ENCODE measurements at regions not wholly inside any gene's neighbourhood (a gene's known extent, or its start where the extent isn't known, plus 50 kb on each side); places are given as distances from the start of the nearest gene placed in this dataset.
"Not testable (repeated sequence)": the region's sequence is repeated elsewhere in the genome, so short reads cannot be mapped to it uniquely, and the experiment has no call there.

DNA sequence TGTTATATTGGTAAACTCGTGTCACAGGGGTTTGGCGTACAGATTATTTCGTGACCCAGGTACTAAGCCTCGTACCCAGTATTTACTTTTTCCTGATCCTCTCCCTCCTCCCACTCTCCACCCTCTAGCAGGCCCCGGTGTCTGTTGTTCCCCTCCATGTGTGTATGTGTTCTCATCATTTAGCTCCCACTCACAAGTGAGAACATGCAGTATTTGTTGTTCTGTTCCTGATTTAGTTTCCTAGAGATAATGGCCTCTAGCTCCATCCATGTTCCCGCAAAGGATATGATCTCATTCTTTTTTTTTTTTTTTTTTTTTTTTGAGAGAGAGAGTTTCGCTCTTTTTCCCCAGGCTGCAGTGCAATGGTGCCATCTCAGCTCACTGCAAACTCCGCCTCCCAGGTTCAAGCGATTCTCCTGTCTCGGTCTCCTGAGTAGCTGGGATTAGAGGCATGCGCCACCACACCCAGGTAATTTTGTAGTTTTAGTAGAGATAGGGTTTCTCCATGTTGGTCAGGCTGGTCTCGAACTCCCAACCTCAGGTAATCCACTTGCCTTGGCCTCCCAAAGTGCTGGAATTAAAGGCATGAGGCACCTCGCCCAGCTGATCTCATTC lies 52.7 kb upstream of the PSAP start:
- H3K4me1 ChIP-seq (ENCODE audit: insufficient read depth); H3K27me3 ChIP-seq (ENCODE audit: insufficient read depth); DNase-seq (ENCODE audit: low spot score); H3K4me2 ChIP-seq; H3K36me3 Mint-ChIP-seq (ENCODE audit: low read depth); H3K36me3 ChIP-seq (ENCODE audit: insufficient read depth); H3K27me3 Mint-ChIP-seq (ENCODE audit: insufficient read depth, low read depth, poor library complexity); H2AFZ ChIP-seq; H3K9me3 Mint-ChIP-seq; H3K4me3 Mint-ChIP-seq; H3K4me3 ChIP-seq; H3K27ac Mint-ChIP-seq; H3K27ac ChIP-seq (ENCODE audit: low read depth); H3K9me2 ChIP-seq (ENCODE audit: insufficient read depth); H3F3A ChIP-seq (replicated peaks; ENCODE audit: low read depth); H4K20me1 ChIP-seq (replicated peaks; ENCODE audit: insufficient read depth); ATAC-seq; H3K79me2 ChIP-seq (replicated peaks; ENCODE audit: insufficient read depth); H3K4me1 Mint-ChIP-seq: not testable (repeated sequence)

GRCh38 chr10:71902351-71902750 lies 51.3 kb upstream of the PSAP start:
- no peak overlapping the region for H2AFZ ChIP-seq
- H3K27ac ChIP-seq (ENCODE audit: low read depth), result no peak overlapping the region
- peaks cover 10% of the 10 kb centered on the region for H3K27me3 Mint-ChIP-seq (ENCODE audit: insufficient read depth, low read depth, poor library complexity)
- H3K27ac Mint-ChIP-seq, result no peak overlapping the region
- H3K9me2 ChIP-seq (ENCODE audit: insufficient read depth), result no peaks in the 10 kb centered on the region
- ATAC-seq, result no peak
- no peak overlapping the region for H3K4me2 ChIP-seq
- H3K36me3 ChIP-seq (ENCODE audit: insufficient read depth), result no peaks in the 10 kb centered on the region
- no peak for TF ChIP-seq EZH2phosphoT487 (IDR thresholded peaks at IDR 0.05; ENCODE audit: unreplicated experiment)
- no peak for TF ChIP-seq CTCF (conservative IDR thresholded peaks at IDR 0.05; ENCODE audit: low read depth in 2 of 2)
- TF ChIP-seq, protein P1, sequence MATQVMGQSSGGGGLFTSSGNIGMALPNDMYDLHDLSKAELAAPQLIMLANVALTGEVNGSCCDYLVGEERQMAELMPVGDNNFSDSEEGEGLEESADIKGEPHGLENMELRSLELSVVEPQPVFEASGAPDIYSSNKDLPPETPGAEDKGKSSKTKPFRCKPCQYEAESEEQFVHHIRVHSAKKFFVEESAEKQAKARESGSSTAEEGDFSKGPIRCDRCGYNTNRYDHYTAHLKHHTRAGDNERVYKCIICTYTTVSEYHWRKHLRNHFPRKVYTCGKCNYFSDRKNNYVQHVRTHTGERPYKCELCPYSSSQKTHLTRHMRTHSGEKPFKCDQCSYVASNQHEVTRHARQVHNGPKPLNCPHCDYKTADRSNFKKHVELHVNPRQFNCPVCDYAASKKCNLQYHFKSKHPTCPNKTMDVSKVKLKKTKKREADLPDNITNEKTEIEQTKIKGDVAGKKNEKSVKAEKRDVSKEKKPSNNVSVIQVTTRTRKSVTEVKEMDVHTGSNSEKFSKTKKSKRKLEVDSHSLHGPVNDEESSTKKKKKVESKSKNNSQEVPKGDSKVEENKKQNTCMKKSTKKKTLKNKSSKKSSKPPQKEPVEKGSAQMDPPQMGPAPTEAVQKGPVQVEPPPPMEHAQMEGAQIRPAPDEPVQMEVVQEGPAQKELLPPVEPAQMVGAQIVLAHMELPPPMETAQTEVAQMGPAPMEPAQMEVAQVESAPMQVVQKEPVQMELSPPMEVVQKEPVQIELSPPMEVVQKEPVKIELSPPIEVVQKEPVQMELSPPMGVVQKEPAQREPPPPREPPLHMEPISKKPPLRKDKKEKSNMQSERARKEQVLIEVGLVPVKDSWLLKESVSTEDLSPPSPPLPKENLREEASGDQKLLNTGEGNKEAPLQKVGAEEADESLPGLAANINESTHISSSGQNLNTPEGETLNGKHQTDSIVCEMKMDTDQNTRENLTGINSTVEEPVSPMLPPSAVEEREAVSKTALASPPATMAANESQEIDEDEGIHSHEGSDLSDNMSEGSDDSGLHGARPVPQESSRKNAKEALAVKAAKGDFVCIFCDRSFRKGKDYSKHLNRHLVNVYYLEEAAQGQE (IDR thresholded peaks at IDR 0.05; ENCODE audit: unreplicated experiment), result no peak
- TF ChIP-seq POLR2AphosphoS5 (IDR thresholded peaks at IDR 0.05; ENCODE audit: low read depth), result no peak
- TF ChIP-seq CREB1 (CRISPR knock-in tag; IDR thresholded peaks at IDR 0.05; ENCODE audit: low read depth), result no peak
- no peaks in the 10 kb centered on the region for H3K79me2 ChIP-seq (replicated peaks; ENCODE audit: insufficient read depth)
- H3K36me3 Mint-ChIP-seq (ENCODE audit: low read depth), result no peaks in the 10 kb centered on the region
- H3K4me1 Mint-ChIP-seq, result no peaks in the 10 kb centered on the region
- no peaks in the 10 kb centered on the region for H3K4me1 ChIP-seq (ENCODE audit: insufficient read depth)
- no peaks in the 10 kb centered on the region for H3F3A ChIP-seq (replicated peaks; ENCODE audit: low read depth)
- H3K9me3 Mint-ChIP-seq, result no peaks in the 10 kb centered on the region
- H3K27me3 ChIP-seq (ENCODE audit: insufficient read depth), result no peaks in the 10 kb centered on the region
- H3K4me3 Mint-ChIP-seq, result no peak overlapping the region
- no peaks in the 10 kb centered on the region for H4K20me1 ChIP-seq (replicated peaks; ENCODE audit: insufficient read depth)
- no peak for DNase-seq (ENCODE audit: low spot score)
- no peak overlapping the region for H3K4me3 ChIP-seq

Measured in GM23338 (cell line).